Ovary (tissue), 3 donors: ENCODE measurements at regions not wholly inside any gene's neighbourhood (a gene's known extent, or its start where the extent isn't known, plus 50 kb on each side); places are given as distances from the start of the nearest gene placed in this dataset.

Source experiments
- POLR2A ChIP-seq: fragments of 450-650 bp; IDR thresholded peaks from one replicate; pipeline ENCODE4 v1.6.1; 2017; ENCODE audit warnings: antibody characterized with exemption, mild to moderate bottlenecking, moderate library complexity
- TF ChIP-seq, protein P1 (sequence below), 3 donors: fragments of 450-650 bp in 2 of 3; fragments of 200-600 bp in 1 of 3; IDR thresholded peaks; one replicate each; pipeline versions ENCODE4 v1.5.1 to v1.8.0; 2016 to 2022; ENCODE audit warnings: antibody characterized with exemption in 3 of 3, mild to moderate bottlenecking in 1 of 3
- donor health status: DM: no; HTN: no; CAD: no.

DNA sequence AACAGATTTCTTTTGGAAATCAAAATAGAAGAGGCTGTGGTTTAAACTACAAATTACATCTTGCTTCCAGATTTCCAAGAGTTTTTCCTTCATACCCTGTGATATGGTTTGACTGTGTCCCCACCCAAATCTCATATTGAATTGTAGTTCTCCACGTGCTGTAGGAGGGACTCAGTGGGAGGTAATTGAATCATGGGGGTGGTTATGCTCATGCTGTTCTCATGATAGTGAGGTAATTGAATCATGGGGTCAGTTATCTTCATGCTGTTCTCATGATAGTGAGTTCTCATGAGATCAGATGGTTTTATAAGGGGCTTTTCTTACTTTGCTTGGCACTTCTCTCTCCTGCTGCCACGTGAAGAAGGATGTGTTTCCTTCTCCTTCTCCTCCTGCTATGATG is 687.0 kb upstream of the ZNF608 start:
- TF ChIP-seq, protein P1, sequence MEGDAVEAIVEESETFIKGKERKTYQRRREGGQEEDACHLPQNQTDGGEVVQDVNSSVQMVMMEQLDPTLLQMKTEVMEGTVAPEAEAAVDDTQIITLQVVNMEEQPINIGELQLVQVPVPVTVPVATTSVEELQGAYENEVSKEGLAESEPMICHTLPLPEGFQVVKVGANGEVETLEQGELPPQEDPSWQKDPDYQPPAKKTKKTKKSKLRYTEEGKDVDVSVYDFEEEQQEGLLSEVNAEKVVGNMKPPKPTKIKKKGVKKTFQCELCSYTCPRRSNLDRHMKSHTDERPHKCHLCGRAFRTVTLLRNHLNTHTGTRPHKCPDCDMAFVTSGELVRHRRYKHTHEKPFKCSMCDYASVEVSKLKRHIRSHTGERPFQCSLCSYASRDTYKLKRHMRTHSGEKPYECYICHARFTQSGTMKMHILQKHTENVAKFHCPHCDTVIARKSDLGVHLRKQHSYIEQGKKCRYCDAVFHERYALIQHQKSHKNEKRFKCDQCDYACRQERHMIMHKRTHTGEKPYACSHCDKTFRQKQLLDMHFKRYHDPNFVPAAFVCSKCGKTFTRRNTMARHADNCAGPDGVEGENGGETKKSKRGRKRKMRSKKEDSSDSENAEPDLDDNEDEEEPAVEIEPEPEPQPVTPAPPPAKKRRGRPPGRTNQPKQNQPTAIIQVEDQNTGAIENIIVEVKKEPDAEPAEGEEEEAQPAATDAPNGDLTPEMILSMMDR (IDR thresholded peaks at IDR 0.05) = no peak
- no peak for TF ChIP-seq POLR2A
